Transverse colon (tissue), 4 donors: ENCODE measurements at regions not wholly inside any gene's neighbourhood (a gene's known extent, or its start where the extent isn't known, plus 50 kb on each side); places are given as distances from the start of the nearest gene placed in this dataset.

Experiments
- DNase-seq: peaks from one replicate; pipeline ENCODE4 v3.0.0-alpha.2; 2019
- H3K27ac ChIP-seq, 4 donors: fragments of 200-600 bp; sonication (generic); 2 replicates each; pipeline ENCODE4 v1.5.1; 2016 to 2018; ENCODE audit warnings: inconsistent platforms in 4 of 4
- H3K27me3 ChIP-seq: fragments of 200-600 bp; sonication (generic); 2 replicates; pipeline ENCODE4 v1.5.1; 2017; ENCODE audit warnings: inconsistent platforms
- H3K36me3 ChIP-seq, 4 donors: fragments of 200-600 bp; sonication (generic); 2 replicates each; pipeline ENCODE4 v1.5.1; 2017 to 2019; ENCODE audit warnings: inconsistent platforms in 4 of 4
- H3K4me1 ChIP-seq, 4 donors: fragments of 200-600 bp; sonication (generic); 2 replicates each; pipeline ENCODE4 v1.5.1; 2017 to 2020; ENCODE audit warnings: inconsistent platforms in 4 of 4
- H3K4me3 ChIP-seq, 4 donors: fragments of 200-600 bp; sonication (generic); 1 replicate in 1 of 4; 2 replicates in 3 of 4; pipeline versions ENCODE4 v1.5.1 to v1.6.1; 2017 to 2019; ENCODE audit warnings: inconsistent platforms in 4 of 4
- H3K9me3 ChIP-seq, 2 donors: fragments of 200-600 bp; sonication (generic); 2 replicates each; pipeline ENCODE4 v1.5.1; 2017 to 2019; ENCODE audit warnings: inconsistent platforms in 2 of 2
- CTCF ChIP-seq, 5 experiments: fragments of 200-600 bp in 3 of 5; fragments of 450-650 bp in 2 of 5; sonication (generic) in 3 of 5; IDR thresholded peaks; 1 replicate in 2 of 5; 2 replicates in 3 of 5; pipeline ENCODE4 v1.5.1; 2016 to 2017; ENCODE audit warnings: antibody characterized with exemption in 5 of 5, inconsistent platforms in 3 of 5, mild to moderate bottlenecking in 2 of 5, moderate library complexity in 1 of 5
- EP300 ChIP-seq: sonication (generic); formaldehyde crosslinking; IDR thresholded peaks from one replicate; pipeline ENCODE4 v1.6.1; 2017; ENCODE audit warnings: antibody characterized with exemption, low read depth
- POLR2A ChIP-seq: fragments of 450-650 bp; IDR thresholded peaks from one replicate; pipeline ENCODE4 v1.6.1; 2016; ENCODE audit warnings: antibody characterized with exemption, mild to moderate bottlenecking, moderate library complexity
- POLR2AphosphoS5 ChIP-seq, 3 donors: sonication (generic); formaldehyde crosslinking; IDR thresholded peaks; one replicate each; pipeline ENCODE4 v1.6.1; 2016; ENCODE audit warnings: antibody characterized with exemption in 3 of 3
- WGBS, 2 donors: methylation state at CpG; one replicate each; pipeline ENCODE4 v1.1.5; 2018; ENCODE audit warnings: low coverage in 1 of 2; 5-methylcytosine and 5-hydroxymethylcytosine counted together
- in situ Hi-C, 4 donors: fragments of 200-750 bp; cut with MboI; loops; one replicate each; pipeline versions ENCODE4 v1.15.0 to v1.15.1; 2017; ENCODE audit warnings: low sequenced_read_pairs in 3 of 4, low pct_ligation_motif_present in 1 of 4, low pct_unique_long_range_greater_than_20kb in 1 of 4
- intact Hi-C: fragments of 100-400 bp; cut with DNase I; formaldehyde crosslinking; loops from one replicate; pipeline ENCODE4 v1.15.1; 2023; ENCODE audit warnings: low total_unique reads

- Histone ChIP-seq H3K27me3 (no peaks in the 10 kb centered on the region), H3K27ac (no peak overlapping the region), H3K4me3 (no peak overlapping the region), H3K4me1 (no peaks in the 10 kb centered on the region), H3K36me3 (no peaks in the 10 kb centered on the region), H3K9me3 (no peaks in the 10 kb centered on the region)
- intact Hi-C loops (no loop called here), in situ Hi-C loops (no loop called here)
- no peak for TF ChIP-seq POLR2A
- TF ChIP-seq POLR2AphosphoS5 (IDR thresholded peaks at IDR 0.05), result no peak
- no peak for TF ChIP-seq EP300
- TF ChIP-seq CTCF (IDR thresholded peaks at IDR 0.05), result no peak
- WGBS, 2 donors, result 62% methylated on average over 5 to 6 of the region's 6 CpGs
- no peak for DNase-seq
Measured at GRCh38 chr5:109922381-109922995, 232.8 kb downstream of the MAN2A1 start.

GRCh38 chr5:109923205-109923604 lies 233.5 kb downstream of the MAN2A1 start:
- no peak for DNase-seq
- no peaks in the 10 kb centered on the region for H3K36me3 ChIP-seq
- TF ChIP-seq POLR2A (no peak), EP300 (no peak)
- intact Hi-C loops, result no loop called here
- H3K9me3 ChIP-seq, result no peaks in the 10 kb centered on the region
- WGBS, 2 donors, result 81% methylated on average over 1 of the region's 1 CpG; no CpG with 5 or more reads in 1 of the 2 donors
- H3K4me1 ChIP-seq, result no peaks in the 10 kb centered on the region
- no peak overlapping the region for H3K27ac ChIP-seq
- no peak overlapping the region for H3K4me3 ChIP-seq
- in situ Hi-C loops, result no loop called here
- no peaks in the 10 kb centered on the region for H3K27me3 ChIP-seq

GRCh38 chr5:109924237-109925107 lies 234.7 kb downstream of the MAN2A1 start:
- Histone ChIP-seq H3K36me3 (no peaks in the 10 kb centered on the region), H3K27me3 (no peaks in the 10 kb centered on the region), H3K27ac (no peak overlapping the region), H3K4me3 (no peak overlapping the region), H3K9me3 (no peaks in the 10 kb centered on the region), H3K4me1 (no peaks in the 10 kb centered on the region)
- in situ Hi-C loops, result no loop called here
- DNase-seq, result no peak
- 93 to 94% methylated on average over 7 of the region's 7 CpGs for WGBS, 2 donors
- TF ChIP-seq POLR2A, result no peak
- TF ChIP-seq CTCF (IDR thresholded peaks at IDR 0.05), result no peak
- no peak for TF ChIP-seq EP300
- no peak for TF ChIP-seq POLR2AphosphoS5 (IDR thresholded peaks at IDR 0.05)
- intact Hi-C loops, result loop anchor here (1.0 kb wide), 1 partner anchor 19 kb away; no protein-coding TSS in a partner anchor

GRCh38 chr5:109927639-109928038 lies 237.9 kb downstream of the MAN2A1 start:
- no peak for DNase-seq
- no peak overlapping the region for H3K27ac ChIP-seq
- intact Hi-C loops, result no loop called here
- no peaks in the 10 kb centered on the region for H3K36me3 ChIP-seq
- no peak for TF ChIP-seq POLR2AphosphoS5 (IDR thresholded peaks at IDR 0.05)
- no peak overlapping the region for H3K4me3 ChIP-seq
- H3K27me3 ChIP-seq, result no peaks in the 10 kb centered on the region
- 66 to 74% methylated on average over 3 of the region's 3 CpGs for WGBS, 2 donors
- no peaks in the 10 kb centered on the region for H3K9me3 ChIP-seq
- no peaks in the 10 kb centered on the region for H3K4me1 ChIP-seq
- in situ Hi-C loops, result no loop called here

GRCh38 chr5:109928046-109928445 lies 238.3 kb downstream of the MAN2A1 start:
- in situ Hi-C loops (no loop called here), intact Hi-C loops (no loop called here)
- no peaks in the 10 kb centered on the region for H3K9me3 ChIP-seq

More at GRCh38 chr5:109928046-109928445, 238.3 kb downstream of the MAN2A1 start:
- WGBS, 2 donors, result 92% methylated on average over 2 of the region's 2 CpGs
- no peaks in the 10 kb centered on the region for H3K36me3 ChIP-seq
- TF ChIP-seq EP300 (no peak), CTCF (IDR thresholded peaks at IDR 0.05) (no peak), POLR2AphosphoS5 (IDR thresholded peaks at IDR 0.05) (no peak), POLR2A (no peak)
- no peak for DNase-seq
- no peaks in the 10 kb centered on the region for H3K4me1 ChIP-seq
- H3K4me3 ChIP-seq, result no peak overlapping the region
- H3K27me3 ChIP-seq, result no peaks in the 10 kb centered on the region
- no peak overlapping the region for H3K27ac ChIP-seq
